HepG2 (cell line): ENCODE measurements at regions not wholly inside any gene's neighbourhood (a gene's known extent, or its start where the extent isn't known, plus 50 kb on each side); places are given as distances from the start of the nearest gene placed in this dataset.

Experiments
- BCL6 ChIP-seq: IDR thresholded peaks from 2 replicates; pipeline ENCODE4 v1.6.1; 2016; ENCODE audit warnings: missing genetic modification reagents, missing compliant biosample characterization
- HDAC1 ChIP-seq: sonication (generic); formaldehyde crosslinking; IDR thresholded peaks from 2 replicates; pipeline ENCODE4 v1.5.1; 2020; ENCODE audit warnings: mild to moderate bottlenecking, missing genetic modification reagents
- JARID2 ChIP-seq: sonication (generic); formaldehyde crosslinking; IDR thresholded peaks from 2 replicates; pipeline ENCODE4 v1.8.1; 2023; ENCODE audit warnings: missing genetic modification reagents, inconsistent platforms; ENCODE audit not compliant: insufficient replicate concordance
- PHB2 ChIP-seq: fragments of 450-650 bp; IDR thresholded peaks from 2 replicates; pipeline ENCODE4 v1.6.1; 2018; ENCODE audit not compliant: partially characterized antibody
- RFX3 ChIP-seq: IDR thresholded peaks from 2 replicates; pipeline ENCODE4 v1.6.1; 2016; ENCODE audit warnings: missing biosample characterization, missing genetic modification reagents
- RXRB ChIP-seq: IDR thresholded peaks from 2 replicates; pipeline ENCODE4 v1.6.1; 2016; ENCODE audit warnings: borderline replicate concordance, missing genetic modification reagents, missing compliant biosample characterization
- SIN3A ChIP-seq: IDR thresholded peaks from 2 replicates; pipeline ENCODE4 v1.6.1; 2011; ENCODE audit warnings: low read depth, mild to moderate bottlenecking, control low read depth, low read length, borderline replicate concordance
- TBX2 ChIP-seq: sonication (generic); formaldehyde crosslinking; IDR thresholded peaks from 2 replicates; pipeline ENCODE4 v1.5.0; 2020; ENCODE audit warnings: missing genetic modification reagents, mild to moderate bottlenecking, borderline replicate concordance
- ZBTB7A ChIP-seq: sonication (generic); formaldehyde crosslinking; IDR thresholded peaks from 2 replicates; pipeline ENCODE4 v1.8.0; 2022; ENCODE audit warnings: mild to moderate bottlenecking, missing genetic modification reagents
- ZFP36 ChIP-seq: fragments of 150-350 bp; IDR thresholded peaks from 2 replicates; pipeline ENCODE4 v1.6.1; 2018; ENCODE audit warnings: borderline replicate concordance, low read length, low read depth; ENCODE audit not compliant: partially characterized antibody
- ZNF343 ChIP-seq: sonication (generic); formaldehyde crosslinking; IDR thresholded peaks from 2 replicates; pipeline ENCODE4 v1.4.0; 2020; ENCODE audit warnings: mild to moderate bottlenecking, missing genetic modification reagents
- ZNF468 ChIP-seq: sonication (generic); formaldehyde crosslinking; IDR thresholded peaks from 2 replicates; pipeline ENCODE4 v1.8.0; 2022; ENCODE audit warnings: mild to moderate bottlenecking, moderate library complexity, missing genetic modification reagents
- ZNF562 ChIP-seq: sonication (generic); formaldehyde crosslinking; IDR thresholded peaks from 2 replicates; pipeline ENCODE4 v1.8.0; 2022; ENCODE audit warnings: missing genetic modification reagents, borderline replicate concordance
- ZNF563 ChIP-seq: sonication (generic); formaldehyde crosslinking; IDR thresholded peaks from 2 replicates; pipeline ENCODE4 v1.8.0; 2022; ENCODE audit warnings: mild to moderate bottlenecking, moderate library complexity, missing genetic modification reagents
- TF ChIP-seq, protein P1 (sequence below): sonication (generic); formaldehyde crosslinking; IDR thresholded peaks from 2 replicates; pipeline ENCODE4 v1.9.0; 2021; ENCODE audit warnings: missing genetic modification reagents, borderline replicate concordance
- TF ChIP-seq, protein P2 (sequence below): sonication (generic); formaldehyde crosslinking; IDR thresholded peaks from 2 replicates; pipeline ENCODE4 v1.4.0; 2020; ENCODE audit warnings: mild to moderate bottlenecking, missing genetic modification reagents
- TF ChIP-seq, protein P3 (sequence below): sonication (generic); formaldehyde crosslinking; IDR thresholded peaks from 2 replicates; pipeline ENCODE4 v1.5.0; 2020; ENCODE audit warnings: missing genetic modification reagents
- TF ChIP-seq, protein P4 (sequence below): sonication (generic); formaldehyde crosslinking; IDR thresholded peaks from 2 replicates; pipeline ENCODE4 v1.5.1; 2020; ENCODE audit warnings: mild to moderate bottlenecking, missing genetic modification reagents, borderline replicate concordance
- TF ChIP-seq, protein P5 (sequence below): sonication (generic); formaldehyde crosslinking; IDR thresholded peaks from 2 replicates; pipeline ENCODE4 v1.8.1; 2022; ENCODE audit warnings: mild to moderate bottlenecking, missing genetic modification reagents

DNA sequence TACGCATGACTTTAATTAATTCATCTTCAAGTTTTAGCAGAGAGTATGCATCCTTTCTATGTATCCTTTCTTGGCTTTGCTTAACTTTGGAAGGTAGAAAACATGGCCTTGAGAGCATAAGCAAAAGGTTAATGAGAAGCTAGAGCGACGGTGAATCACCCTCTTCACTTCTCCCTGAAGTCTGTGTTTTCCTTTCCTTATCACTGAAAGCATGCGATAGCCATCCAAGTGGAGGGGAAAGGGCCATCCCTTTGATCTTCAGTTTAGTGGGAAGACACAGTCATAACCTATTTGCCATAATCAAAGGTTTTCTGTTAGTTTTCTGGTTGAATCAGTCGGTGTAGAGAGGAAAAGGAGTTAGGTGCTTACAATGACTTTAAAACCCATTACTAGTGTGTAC, 354.0 kb upstream of the ROBO2 start (continued):
- TF ChIP-seq, protein P1, sequence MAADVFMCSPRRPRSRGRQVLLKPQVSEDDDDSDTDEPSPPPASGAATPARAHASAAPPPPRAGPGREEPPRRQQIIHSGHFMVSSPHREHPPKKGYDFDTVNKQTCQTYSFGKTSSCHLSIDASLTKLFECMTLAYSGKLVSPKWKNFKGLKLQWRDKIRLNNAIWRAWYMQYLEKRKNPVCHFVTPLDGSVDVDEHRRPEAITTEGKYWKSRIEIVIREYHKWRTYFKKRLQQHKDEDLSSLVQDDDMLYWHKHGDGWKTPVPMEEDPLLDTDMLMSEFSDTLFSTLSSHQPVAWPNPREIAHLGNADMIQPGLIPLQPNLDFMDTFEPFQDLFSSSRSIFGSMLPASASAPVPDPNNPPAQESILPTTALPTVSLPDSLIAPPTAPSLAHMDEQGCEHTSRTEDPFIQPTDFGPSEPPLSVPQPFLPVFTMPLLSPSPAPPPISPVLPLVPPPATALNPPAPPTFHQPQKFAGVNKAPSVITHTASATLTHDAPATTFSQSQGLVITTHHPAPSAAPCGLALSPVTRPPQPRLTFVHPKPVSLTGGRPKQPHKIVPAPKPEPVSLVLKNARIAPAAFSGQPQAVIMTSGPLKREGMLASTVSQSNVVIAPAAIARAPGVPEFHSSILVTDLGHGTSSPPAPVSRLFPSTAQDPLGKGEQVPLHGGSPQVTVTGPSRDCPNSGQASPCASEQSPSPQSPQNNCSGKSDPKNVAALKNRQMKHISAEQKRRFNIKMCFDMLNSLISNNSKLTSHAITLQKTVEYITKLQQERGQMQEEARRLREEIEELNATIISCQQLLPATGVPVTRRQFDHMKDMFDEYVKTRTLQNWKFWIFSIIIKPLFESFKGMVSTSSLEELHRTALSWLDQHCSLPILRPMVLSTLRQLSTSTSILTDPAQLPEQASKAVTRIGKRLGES (CRISPR knock-in tag) = no peak
- TF ChIP-seq SIN3A (no peak), TBX2 (peak; percentile 53), JARID2 (CRISPR knock-in tag) (no peak), ZNF468 (CRISPR knock-in tag) (no peak), PHB2 (no peak), ZBTB7A (CRISPR knock-in tag) (no peak), BCL6 (CRISPR knock-in tag) (peak; percentile 85), ZNF343 (CRISPR knock-in tag) (no peak), ZNF562 (CRISPR knock-in tag) (no peak), RXRB (CRISPR knock-in tag) (peak; percentile 91), ZNF563 (CRISPR knock-in tag) (no peak), ZFP36 (no peak), RFX3 (CRISPR knock-in tag) (no peak), HDAC1 (CRISPR knock-in tag) (peak; percentile 69)
- TF ChIP-seq, protein P2, sequence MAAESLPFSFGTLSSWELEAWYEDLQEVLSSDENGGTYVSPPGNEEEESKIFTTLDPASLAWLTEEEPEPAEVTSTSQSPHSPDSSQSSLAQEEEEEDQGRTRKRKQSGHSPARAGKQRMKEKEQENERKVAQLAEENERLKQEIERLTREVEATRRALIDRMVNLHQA (CRISPR knock-in tag) = no peak
- TF ChIP-seq, protein P3, sequence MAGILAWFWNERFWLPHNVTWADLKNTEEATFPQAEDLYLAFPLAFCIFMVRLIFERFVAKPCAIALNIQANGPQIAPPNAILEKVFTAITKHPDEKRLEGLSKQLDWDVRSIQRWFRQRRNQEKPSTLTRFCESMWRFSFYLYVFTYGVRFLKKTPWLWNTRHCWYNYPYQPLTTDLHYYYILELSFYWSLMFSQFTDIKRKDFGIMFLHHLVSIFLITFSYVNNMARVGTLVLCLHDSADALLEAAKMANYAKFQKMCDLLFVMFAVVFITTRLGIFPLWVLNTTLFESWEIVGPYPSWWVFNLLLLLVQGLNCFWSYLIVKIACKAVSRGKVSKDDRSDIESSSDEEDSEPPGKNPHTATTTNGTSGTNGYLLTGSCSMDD = no peak
- TF ChIP-seq, protein P4, sequence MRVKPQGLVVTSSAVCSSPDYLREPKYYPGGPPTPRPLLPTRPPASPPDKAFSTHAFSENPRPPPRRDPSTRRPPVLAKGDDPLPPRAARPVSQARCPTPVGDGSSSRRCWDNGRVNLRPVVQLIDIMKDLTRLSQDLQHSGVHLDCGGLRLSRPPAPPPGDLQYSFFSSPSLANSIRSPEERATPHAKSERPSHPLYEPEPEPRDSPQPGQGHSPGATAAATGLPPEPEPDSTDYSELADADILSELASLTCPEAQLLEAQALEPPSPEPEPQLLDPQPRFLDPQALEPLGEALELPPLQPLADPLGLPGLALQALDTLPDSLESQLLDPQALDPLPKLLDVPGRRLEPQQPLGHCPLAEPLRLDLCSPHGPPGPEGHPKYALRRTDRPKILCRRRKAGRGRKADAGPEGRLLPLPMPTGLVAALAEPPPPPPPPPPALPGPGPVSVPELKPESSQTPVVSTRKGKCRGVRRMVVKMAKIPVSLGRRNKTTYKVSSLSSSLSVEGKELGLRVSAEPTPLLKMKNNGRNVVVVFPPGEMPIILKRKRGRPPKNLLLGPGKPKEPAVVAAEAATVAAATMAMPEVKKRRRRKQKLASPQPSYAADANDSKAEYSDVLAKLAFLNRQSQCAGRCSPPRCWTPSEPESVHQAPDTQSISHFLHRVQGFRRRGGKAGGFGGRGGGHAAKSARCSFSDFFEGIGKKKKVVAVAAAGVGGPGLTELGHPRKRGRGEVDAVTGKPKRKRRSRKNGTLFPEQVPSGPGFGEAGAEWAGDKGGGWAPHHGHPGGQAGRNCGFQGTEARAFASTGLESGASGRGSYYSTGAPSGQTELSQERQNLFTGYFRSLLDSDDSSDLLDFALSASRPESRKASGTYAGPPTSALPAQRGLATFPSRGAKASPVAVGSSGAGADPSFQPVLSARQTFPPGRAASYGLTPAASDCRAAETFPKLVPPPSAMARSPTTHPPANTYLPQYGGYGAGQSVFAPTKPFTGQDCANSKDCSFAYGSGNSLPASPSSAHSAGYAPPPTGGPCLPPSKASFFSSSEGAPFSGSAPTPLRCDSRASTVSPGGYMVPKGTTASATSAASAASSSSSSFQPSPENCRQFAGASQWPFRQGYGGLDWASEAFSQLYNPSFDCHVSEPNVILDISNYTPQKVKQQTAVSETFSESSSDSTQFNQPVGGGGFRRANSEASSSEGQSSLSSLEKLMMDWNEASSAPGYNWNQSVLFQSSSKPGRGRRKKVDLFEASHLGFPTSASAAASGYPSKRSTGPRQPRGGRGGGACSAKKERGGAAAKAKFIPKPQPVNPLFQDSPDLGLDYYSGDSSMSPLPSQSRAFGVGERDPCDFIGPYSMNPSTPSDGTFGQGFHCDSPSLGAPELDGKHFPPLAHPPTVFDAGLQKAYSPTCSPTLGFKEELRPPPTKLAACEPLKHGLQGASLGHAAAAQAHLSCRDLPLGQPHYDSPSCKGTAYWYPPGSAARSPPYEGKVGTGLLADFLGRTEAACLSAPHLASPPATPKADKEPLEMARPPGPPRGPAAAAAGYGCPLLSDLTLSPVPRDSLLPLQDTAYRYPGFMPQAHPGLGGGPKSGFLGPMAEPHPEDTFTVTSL (CRISPR knock-in tag) = peak; percentile 97
- TF ChIP-seq, protein P5, sequence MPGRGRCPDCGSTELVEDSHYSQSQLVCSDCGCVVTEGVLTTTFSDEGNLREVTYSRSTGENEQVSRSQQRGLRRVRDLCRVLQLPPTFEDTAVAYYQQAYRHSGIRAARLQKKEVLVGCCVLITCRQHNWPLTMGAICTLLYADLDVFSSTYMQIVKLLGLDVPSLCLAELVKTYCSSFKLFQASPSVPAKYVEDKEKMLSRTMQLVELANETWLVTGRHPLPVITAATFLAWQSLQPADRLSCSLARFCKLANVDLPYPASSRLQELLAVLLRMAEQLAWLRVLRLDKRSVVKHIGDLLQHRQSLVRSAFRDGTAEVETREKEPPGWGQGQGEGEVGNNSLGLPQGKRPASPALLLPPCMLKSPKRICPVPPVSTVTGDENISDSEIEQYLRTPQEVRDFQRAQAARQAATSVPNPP (CRISPR knock-in tag) = no peak
